GM12891 (cell line): ENCODE measurements at regions not wholly inside any gene's neighbourhood (a gene's known extent, or its start where the extent isn't known, plus 50 kb on each side); places are given as distances from the start of the nearest gene placed in this dataset.
"Not testable (repeated sequence)": the region's sequence is repeated elsewhere in the genome, so short reads cannot be mapped to it uniquely, and the experiment has no call there.

ENCODE experiments used
- DNase-seq: peaks from one replicate; pipeline ENCODE4 v3.0.0; 2011; ENCODE audit warnings: low spot score; ENCODE audit not compliant: insufficient read length
- FAIRE-seq: peaks from 2 replicates; lab custom pipeline; 2011; peaks lifted over from hg19 to GRCh38; lab: Jason Lieb, UNC
- PAX5 ChIP-seq: IDR thresholded peaks from 2 replicates; pipeline ENCODE4 v1.6.1; 2011; ENCODE audit warnings: low read length, moderate library complexity, mild to moderate bottlenecking; ENCODE audit not compliant: insufficient read depth, severe bottlenecking
- POLR2A ChIP-seq: IDR thresholded peaks from 2 replicates; pipeline ENCODE4 v1.6.1; 2011; ENCODE audit warnings: low read depth, low read length, control low read depth
- POLR2AphosphoS5 ChIP-seq: IDR thresholded peaks from 2 replicates; pipeline ENCODE4 v1.6.1; 2011; ENCODE audit warnings: low read depth, low read length, control low read depth
- POU2F2 ChIP-seq: IDR thresholded peaks from 2 replicates; pipeline ENCODE4 v1.6.1; 2011; ENCODE audit warnings: low read depth, mild to moderate bottlenecking, control low read depth, low read length, moderate library complexity
- SPI1 ChIP-seq: IDR thresholded peaks from 2 replicates; pipeline ENCODE4 v1.6.1; 2011; ENCODE audit warnings: low read depth, low read length, control low read depth
- TAF1 ChIP-seq: IDR thresholded peaks from 2 replicates; pipeline ENCODE4 v1.6.1; 2011; ENCODE audit warnings: low read depth, low read length, control low read depth

- FAIRE-seq (no peak), DNase-seq (no peak)
- no peak for TF ChIP-seq TAF1
- no peak for TF ChIP-seq POU2F2
- TF ChIP-seq SPI1 = no peak
- no peak for TF ChIP-seq PAX5
- TF ChIP-seq POLR2A = no peak
- no peak for TF ChIP-seq POLR2AphosphoS5
These were observed 233.9 kb upstream of the CACNA2D1 start for GRCh38 chr7:82677493-82677892.

- no peak for TF ChIP-seq POLR2AphosphoS5
- TF ChIP-seq PAX5 = no peak
- no peak for TF ChIP-seq SPI1
- no peak for TF ChIP-seq POU2F2
- TF ChIP-seq TAF1 = no peak
- no peak for TF ChIP-seq POLR2A
- FAIRE-seq = no peak
- no peak for DNase-seq
These were observed 233.3 kb upstream of the CACNA2D1 start for GRCh38 chr7:82676777-82677463.

- DNase-seq (no peak), FAIRE-seq (no peak)
- TF ChIP-seq TAF1 (no peak), PAX5 (no peak), POU2F2 (no peak), SPI1 (no peak), POLR2A (no peak), POLR2AphosphoS5 (no peak)
These were observed 231.8 kb upstream of the CACNA2D1 start for GRCh38 chr7:82675396-82675795.

- FAIRE-seq (no peak), DNase-seq (no peak)
- TF ChIP-seq POLR2A (no peak), POLR2AphosphoS5 (no peak), SPI1 (no peak), POU2F2 (no peak), TAF1 (no peak), PAX5 (no peak)
These were observed 230.7 kb upstream of the CACNA2D1 start for GRCh38 chr7:82674268-82674667.

- FAIRE-seq (no peak), DNase-seq (no peak)
These were observed 228.5 kb upstream of the CACNA2D1 start for GRCh38 chr7:82672078-82672477.

GRCh38 chr7:82669141-82669540 is 225.6 kb upstream of the CACNA2D1 start:
- FAIRE-seq = no peak
- no peak for TF ChIP-seq POU2F2
- no peak for TF ChIP-seq POLR2AphosphoS5
- TF ChIP-seq SPI1 = no peak
- TF ChIP-seq POLR2A = no peak
- DNase-seq = no peak

More at GRCh38 chr7:82672078-82672477, 228.5 kb upstream of the CACNA2D1 start:
- TF ChIP-seq PAX5 (no peak), TAF1 (no peak), SPI1 (no peak), POLR2AphosphoS5 (no peak), POLR2A (no peak), POU2F2 (no peak)

GRCh38 chr7:82668676-82669075 is 225.1 kb upstream of the CACNA2D1 start:
- DNase-seq (no peak), FAIRE-seq (no peak)
- TF ChIP-seq POLR2A (no peak), TAF1 (no peak), SPI1 (no peak), POU2F2 (no peak), POLR2AphosphoS5 (no peak), PAX5 (no peak)

GRCh38 chr7:82665966-82666507 is 222.5 kb upstream of the CACNA2D1 start:
- DNase-seq (no peak), FAIRE-seq (no peak)
- TF ChIP-seq TAF1 (no peak), POLR2A (no peak), SPI1 (no peak), PAX5 (no peak), POLR2AphosphoS5 (no peak), POU2F2 (no peak)

GRCh38 chr7:82655965-82656364 is 212.4 kb upstream of the CACNA2D1 start:
- TF ChIP-seq SPI1 = no peak
- TF ChIP-seq PAX5 = no peak
- TF ChIP-seq POLR2AphosphoS5 = no peak
- no peak for TF ChIP-seq TAF1
- TF ChIP-seq POLR2A = no peak
- no peak for TF ChIP-seq POU2F2
- FAIRE-seq = no peak

GRCh38 chr7:82650095-82650494 is 206.5 kb upstream of the CACNA2D1 start:
- not testable (repeated sequence) for DNase-seq, FAIRE-seq

More at GRCh38 chr7:82655965-82656364, 212.4 kb upstream of the CACNA2D1 start:
- no peak for DNase-seq
